ENCODE measurements at regions not wholly inside any gene's neighbourhood (a gene's known extent, or its start where the extent isn't known, plus 50 kb on each side); places are given as distances from the start of the nearest gene placed in this dataset.
"Not testable (repeated sequence)": the region's sequence is repeated elsewhere in the genome, so short reads cannot be mapped to it uniquely, and the experiment has no call there.

DNA sequence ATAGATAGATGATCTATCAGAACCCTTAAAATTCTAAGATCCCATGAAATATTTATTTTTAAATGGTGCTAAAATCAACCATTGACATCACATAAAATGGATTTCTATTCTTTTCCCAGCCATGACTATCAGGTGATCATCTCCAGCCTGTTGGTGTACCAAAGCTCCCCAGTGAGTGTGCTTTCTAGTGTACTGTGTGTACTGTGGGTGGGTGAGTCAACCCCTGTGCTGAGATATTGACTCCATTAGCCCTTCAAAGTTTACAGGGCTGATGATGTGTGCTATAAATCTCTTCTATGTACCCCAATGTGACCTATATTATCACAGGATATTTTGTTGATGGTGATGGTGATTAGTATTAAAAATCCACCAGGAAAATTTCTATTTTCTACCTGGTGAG is 344.6 kb downstream of the MMUT start:
- ATAC-seq, result no peak
- TF ChIP-seq ZC3H10 (CRISPR knock-in tag; IDR thresholded peaks at IDR 0.05), result no peak
- TF ChIP-seq PPARA (CRISPR knock-in tag; IDR thresholded peaks at IDR 0.05; ENCODE audit: borderline replicate concordance), result no peak
- TF ChIP-seq, protein P1, sequence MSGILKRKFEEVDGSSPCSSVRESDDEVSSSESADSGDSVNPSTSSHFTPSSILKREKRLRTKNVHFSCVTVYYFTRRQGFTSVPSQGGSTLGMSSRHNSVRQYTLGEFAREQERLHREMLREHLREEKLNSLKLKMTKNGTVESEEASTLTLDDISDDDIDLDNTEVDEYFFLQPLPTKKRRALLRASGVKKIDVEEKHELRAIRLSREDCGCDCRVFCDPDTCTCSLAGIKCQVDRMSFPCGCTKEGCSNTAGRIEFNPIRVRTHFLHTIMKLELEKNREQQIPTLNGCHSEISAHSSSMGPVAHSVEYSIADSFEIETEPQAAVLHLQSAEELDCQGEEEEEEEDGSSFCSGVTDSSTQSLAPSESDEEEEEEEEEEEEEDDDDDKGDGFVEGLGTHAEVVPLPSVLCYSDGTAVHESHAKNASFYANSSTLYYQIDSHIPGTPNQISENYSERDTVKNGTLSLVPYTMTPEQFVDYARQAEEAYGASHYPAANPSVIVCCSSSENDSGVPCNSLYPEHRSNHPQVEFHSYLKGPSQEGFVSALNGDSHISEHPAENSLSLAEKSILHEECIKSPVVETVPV (CRISPR knock-in tag; IDR thresholded peaks at IDR 0.05), result no peak
- TF ChIP-seq ZFP30 (CRISPR knock-in tag; IDR thresholded peaks at IDR 0.05), result no peak
- no peak for TF ChIP-seq TCF4 (CRISPR knock-in tag; IDR thresholded peaks at IDR 0.05; ENCODE audit: borderline replicate concordance)
- TF ChIP-seq ZNF565 (CRISPR knock-in tag; conservative IDR thresholded peaks at IDR 0.05; ENCODE audit: low read depth), result no peak
- TF ChIP-seq ZNF70 (CRISPR knock-in tag; IDR thresholded peaks at IDR 0.05), result no peak

DNA sequence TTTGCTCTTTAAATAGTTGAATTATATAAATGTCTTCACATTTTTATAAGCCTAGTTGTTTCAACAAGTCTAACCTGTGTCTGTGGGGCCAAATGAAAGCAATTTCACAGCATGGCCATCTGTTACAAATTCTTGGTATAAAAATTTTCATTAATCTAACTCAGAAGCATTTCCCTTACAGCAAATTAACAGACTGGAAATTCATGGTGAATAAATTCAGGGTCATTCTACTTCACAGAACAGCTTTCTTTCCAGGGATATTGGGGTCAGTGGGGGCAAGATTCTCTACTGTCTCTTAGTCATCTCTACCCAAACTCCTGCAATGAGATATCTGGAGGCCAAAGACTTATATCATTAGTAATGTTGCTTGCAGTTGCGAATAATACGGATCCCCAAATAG is 352.1 kb downstream of the MMUT start:
- ATAC-seq, result no peak
- no peak for TF ChIP-seq OSR1 (CRISPR knock-in tag; IDR thresholded peaks at IDR 0.05)
- no peak for TF ChIP-seq BACH2 (CRISPR knock-in tag; IDR thresholded peaks at IDR 0.05; ENCODE audit: borderline replicate concordance)

DNA sequence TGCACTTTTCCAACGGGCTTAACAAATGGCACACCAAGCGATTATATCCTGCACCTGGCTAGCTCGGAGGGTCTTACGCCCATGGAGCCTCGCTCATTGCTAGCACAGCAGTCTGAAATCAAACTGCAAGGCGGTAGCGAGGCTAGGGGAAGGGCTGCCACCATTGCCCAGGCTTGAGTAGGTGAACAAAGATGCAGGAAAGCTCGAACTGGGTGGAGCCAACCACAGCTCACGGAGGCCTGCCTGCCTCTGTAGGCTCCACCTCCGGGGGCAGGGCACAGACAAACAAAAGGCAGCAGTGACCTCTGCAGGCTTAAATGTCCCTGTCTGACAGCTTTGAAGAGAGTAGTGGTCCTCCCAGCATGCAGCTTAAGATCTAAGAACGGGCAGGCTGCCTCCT is 365.4 kb downstream of the MMUT start:
- ATAC-seq, result not testable (repeated sequence)

DNA sequence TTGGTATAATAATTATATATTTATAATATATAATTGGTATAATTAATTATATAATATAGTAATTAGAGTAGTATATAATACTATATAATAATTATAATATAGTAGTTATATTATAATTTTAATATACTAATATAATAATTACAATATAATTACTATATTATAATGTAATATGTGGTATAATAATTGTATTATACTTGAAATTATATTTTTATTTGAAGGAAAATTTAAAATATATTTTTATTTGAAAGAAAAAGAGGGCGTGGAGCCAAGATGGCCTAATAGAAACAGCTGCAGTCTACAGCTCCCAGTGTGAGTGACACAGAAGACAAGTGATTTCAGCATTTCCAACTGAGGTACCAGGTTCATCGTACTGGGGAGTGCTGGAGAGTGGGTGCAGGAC is 365.9 kb downstream of the MMUT start:
- ATAC-seq, result no peak
- TF ChIP-seq, protein P2, sequence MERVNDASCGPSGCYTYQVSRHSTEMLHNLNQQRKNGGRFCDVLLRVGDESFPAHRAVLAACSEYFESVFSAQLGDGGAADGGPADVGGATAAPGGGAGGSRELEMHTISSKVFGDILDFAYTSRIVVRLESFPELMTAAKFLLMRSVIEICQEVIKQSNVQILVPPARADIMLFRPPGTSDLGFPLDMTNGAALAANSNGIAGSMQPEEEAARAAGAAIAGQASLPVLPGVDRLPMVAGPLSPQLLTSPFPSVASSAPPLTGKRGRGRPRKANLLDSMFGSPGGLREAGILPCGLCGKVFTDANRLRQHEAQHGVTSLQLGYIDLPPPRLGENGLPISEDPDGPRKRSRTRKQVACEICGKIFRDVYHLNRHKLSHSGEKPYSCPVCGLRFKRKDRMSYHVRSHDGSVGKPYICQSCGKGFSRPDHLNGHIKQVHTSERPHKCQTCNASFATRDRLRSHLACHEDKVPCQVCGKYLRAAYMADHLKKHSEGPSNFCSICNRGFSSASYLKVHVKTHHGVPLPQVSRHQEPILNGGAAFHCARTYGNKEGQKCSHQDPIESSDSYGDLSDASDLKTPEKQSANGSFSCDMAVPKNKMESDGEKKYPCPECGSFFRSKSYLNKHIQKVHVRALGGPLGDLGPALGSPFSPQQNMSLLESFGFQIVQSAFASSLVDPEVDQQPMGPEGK (CRISPR knock-in tag; IDR thresholded peaks at IDR 0.05; ENCODE audit: borderline replicate concordance), result no peak
- TF ChIP-seq GLIS3 (CRISPR knock-in tag; IDR thresholded peaks at IDR 0.05), result no peak
- TF ChIP-seq, protein P3, sequence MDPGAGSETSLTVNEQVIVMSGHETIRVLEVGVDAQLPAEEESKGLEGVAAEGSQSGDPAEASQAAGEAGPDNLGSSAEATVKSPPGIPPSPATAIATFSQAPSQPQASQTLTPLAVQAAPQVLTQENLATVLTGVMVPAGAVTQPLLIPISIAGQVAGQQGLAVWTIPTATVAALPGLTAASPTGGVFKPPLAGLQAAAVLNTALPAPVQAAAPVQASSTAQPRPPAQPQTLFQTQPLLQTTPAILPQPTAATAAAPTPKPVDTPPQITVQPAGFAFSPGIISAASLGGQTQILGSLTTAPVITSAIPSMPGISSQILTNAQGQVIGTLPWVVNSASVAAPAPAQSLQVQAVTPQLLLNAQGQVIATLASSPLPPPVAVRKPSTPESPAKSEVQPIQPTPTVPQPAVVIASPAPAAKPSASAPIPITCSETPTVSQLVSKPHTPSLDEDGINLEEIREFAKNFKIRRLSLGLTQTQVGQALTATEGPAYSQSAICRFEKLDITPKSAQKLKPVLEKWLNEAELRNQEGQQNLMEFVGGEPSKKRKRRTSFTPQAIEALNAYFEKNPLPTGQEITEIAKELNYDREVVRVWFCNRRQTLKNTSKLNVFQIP (CRISPR knock-in tag; IDR thresholded peaks at IDR 0.05; ENCODE audit: borderline replicate concordance, low read depth), result no peak
- no peak for TF ChIP-seq ZNF565 (CRISPR knock-in tag; conservative IDR thresholded peaks at IDR 0.05; ENCODE audit: low read depth)
- no peak for TF ChIP-seq ESRRG (CRISPR knock-in tag; IDR thresholded peaks at IDR 0.05)
- TF ChIP-seq ISL1 (CRISPR knock-in tag; IDR thresholded peaks at IDR 0.05), result no peak
- TF ChIP-seq, protein P1 (CRISPR knock-in tag; IDR thresholded peaks at IDR 0.05), result no peak

DNA sequence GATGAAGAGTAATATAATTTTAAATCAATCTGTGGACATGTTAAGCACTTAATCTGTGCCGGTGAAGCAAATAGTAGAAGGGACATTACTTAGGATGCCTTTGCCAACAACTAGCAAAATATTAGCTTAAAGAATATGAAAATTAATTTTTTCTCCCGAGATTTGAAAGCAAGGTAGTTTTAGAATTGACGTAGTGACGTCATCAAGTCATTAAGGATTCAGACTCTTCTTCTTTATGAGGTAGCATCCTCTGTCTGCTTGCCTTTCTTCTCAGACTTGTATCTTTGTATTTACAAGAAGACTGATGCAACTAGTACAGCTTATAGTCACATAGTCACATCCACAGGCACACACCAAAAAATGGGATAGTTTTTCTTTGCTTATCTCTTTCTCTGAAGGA is 374.4 kb downstream of the MMUT start:
- TF ChIP-seq ZFP3 (CRISPR knock-in tag; IDR thresholded peaks at IDR 0.05), result no peak
- TF ChIP-seq TOX (CRISPR knock-in tag; IDR thresholded peaks at IDR 0.05; ENCODE audit: borderline replicate concordance), result no peak
- TF ChIP-seq ARNTL (CRISPR knock-in tag; IDR thresholded peaks at IDR 0.05; ENCODE audit: borderline replicate concordance, low read depth), result no peak
- TF ChIP-seq ZFP30 (CRISPR knock-in tag; IDR thresholded peaks at IDR 0.05), result no peak
- TF ChIP-seq, protein P2 (CRISPR knock-in tag; IDR thresholded peaks at IDR 0.05; ENCODE audit: borderline replicate concordance), result no peak
- no peak for TF ChIP-seq BACH2 (CRISPR knock-in tag; IDR thresholded peaks at IDR 0.05; ENCODE audit: borderline replicate concordance)
- no peak for ATAC-seq

Measured in SK-N-SH treated with all-trans-retinoic acid at 6 μM for 48 hours (cell line).